Activated CD8-positive, alpha-beta memory T cell treated with anti-CD3 and anti-CD28 coated beads for 4 hours (primary cell): ENCODE measurements at regions not wholly inside any gene's neighbourhood (a gene's known extent, or its start where the extent isn't known, plus 50 kb on each side); places are given as distances from the start of the nearest gene placed in this dataset.

Experiments used
- DNase-seq, 2 donors: peaks; one replicate each; pipeline ENCODE4 v3.0.0-alpha.2; 2020; ENCODE audit warnings: low read depth in 2 of 2

- no peak for DNase-seq
Measured at GRCh38 chr4:176902710-176903323, 110.1 kb upstream of the VEGFC start.

GRCh38 chr4:176906709-176907108 is 114.0 kb upstream of the VEGFC start:
- no peak for DNase-seq

- no peak for DNase-seq
Measured at GRCh38 chr4:176910646-176911045, 117.9 kb upstream of the VEGFC start.

DNA sequence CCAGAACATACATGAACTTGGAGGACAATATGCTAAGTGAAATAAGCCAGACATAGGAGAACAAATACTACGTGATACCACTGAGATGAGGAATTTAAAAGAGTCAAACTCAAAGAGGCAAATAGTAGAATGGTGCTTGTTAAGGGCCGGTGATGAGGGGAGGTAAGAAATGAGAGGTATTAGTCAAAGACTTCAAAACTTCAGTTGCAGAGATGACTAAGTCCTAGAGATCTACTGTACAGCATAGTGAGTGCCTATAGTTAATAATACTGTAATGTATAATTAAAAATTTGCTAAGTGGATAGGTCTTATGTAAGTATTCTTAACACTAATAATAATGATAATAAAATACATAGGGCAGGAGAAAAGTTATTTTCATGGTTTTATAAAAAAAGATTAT is 126.9 kb upstream of the VEGFC start:
- DNase-seq = no peak

- no peak for DNase-seq
Measured at GRCh38 chr4:176920694-176921093, 128.0 kb upstream of the VEGFC start.

- DNase-seq = no peak
Measured at GRCh38 chr4:176921256-176921655, 128.5 kb upstream of the VEGFC start.

DNA sequence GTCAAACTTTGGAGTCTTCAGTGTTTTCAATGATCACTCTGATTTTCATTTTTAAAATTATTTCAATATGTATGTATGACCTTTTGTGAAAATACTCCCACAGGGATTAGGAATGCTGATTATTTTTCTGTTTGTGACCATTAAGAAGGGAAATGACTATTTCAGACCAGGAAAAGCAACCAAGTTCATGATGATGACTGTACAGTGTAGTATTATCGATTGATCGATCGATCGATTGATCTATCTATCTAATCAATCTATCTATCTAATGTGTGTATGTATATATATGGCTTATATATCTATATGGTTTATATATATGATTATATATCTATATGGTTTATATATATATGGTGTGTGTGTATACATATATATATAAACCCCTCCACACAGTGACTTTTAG is 131.5 kb upstream of the VEGFC start:
- no peak for DNase-seq

GRCh38 chr4:176925962-176926361 is 133.2 kb upstream of the VEGFC start:
- no peak for DNase-seq

GRCh38 chr4:176927117-176927516 is 134.4 kb upstream of the VEGFC start:
- DNase-seq = no peak

GRCh38 chr4:176927664-176928063 is 134.9 kb upstream of the VEGFC start:
- no peak for DNase-seq

- no peak for DNase-seq
Measured at GRCh38 chr4:176939445-176939844, 146.7 kb upstream of the VEGFC start.

GRCh38 chr4:176945334-176945733 is 152.6 kb upstream of the VEGFC start:
- no peak for DNase-seq

GRCh38 chr4:176949029-176949428 is 156.3 kb upstream of the VEGFC start:
- no peak for DNase-seq

GRCh38 chr4:176953021-176953420 is 160.3 kb upstream of the VEGFC start:
- DNase-seq = no peak

- DNase-seq = no peak
Measured at GRCh38 chr4:176957353-176958118, 164.8 kb upstream of the VEGFC start.

DNA sequence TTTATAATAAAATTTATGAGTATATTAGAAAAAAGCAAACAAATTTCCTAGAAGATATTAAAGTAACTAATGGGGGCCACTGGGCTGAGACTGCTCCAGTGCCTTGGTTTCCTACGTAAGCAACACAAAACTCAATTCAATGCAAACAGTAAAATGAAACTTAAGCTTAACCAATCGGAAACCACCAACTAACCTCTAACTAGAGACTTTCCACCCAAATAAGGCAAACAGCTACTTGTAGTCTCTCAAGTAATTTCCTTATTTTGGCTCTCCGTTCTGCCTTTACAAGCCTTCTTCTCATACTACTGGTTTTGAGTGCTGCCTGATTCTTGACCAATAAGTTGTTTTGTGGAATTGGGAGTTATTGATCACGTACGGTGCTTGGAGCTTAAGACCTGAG is 167.3 kb upstream of the VEGFC start:
- no peak for DNase-seq

DNA sequence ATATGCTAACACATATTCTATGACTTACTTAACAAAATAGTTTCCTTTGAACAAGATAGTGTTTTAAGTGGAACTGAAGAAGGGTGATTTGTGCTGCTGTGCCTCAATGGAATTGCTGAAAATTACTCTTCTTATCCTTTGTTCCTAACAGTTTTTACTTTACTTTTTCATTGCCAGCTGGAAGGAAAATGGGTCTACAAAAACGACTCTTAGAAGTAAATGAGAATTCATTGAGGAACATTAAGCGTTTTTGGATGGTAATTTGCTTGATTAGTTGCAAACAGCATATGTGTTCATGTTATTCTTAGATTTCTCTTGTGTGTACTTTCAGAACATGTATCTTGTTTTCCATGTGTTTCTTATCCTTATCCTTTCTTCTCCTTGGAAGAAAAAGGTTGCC is 170.4 kb upstream of the VEGFC start:
- no peak for DNase-seq

DNA sequence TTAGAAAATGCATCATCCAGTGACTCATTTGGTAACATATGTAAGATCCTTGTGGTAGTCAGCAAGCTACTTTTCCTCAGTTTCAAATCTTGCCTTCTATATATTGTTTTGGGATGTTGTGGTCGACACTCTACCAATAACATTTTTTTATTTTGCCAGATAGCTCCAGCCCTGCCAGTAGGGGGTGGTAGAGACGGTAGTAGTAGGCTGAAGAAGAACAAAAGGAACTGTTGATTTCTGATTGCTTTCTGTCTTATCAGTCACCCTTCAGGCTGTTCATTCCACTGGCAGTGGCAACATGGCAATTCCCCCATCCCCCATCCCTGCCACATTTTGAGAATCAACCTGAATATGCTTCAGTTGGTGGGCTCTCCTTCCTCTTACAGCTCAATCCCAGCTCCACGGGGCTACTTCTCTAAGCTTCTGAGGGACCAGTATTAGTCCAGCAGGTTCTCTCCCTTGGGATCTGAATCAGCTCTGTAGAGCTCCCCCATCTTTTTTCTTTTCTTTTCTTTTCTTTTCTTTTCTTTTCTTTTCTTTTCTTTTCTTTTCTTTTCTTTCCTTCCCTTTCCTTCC is 171.5 kb upstream of the VEGFC start:
- no peak for DNase-seq

DNA sequence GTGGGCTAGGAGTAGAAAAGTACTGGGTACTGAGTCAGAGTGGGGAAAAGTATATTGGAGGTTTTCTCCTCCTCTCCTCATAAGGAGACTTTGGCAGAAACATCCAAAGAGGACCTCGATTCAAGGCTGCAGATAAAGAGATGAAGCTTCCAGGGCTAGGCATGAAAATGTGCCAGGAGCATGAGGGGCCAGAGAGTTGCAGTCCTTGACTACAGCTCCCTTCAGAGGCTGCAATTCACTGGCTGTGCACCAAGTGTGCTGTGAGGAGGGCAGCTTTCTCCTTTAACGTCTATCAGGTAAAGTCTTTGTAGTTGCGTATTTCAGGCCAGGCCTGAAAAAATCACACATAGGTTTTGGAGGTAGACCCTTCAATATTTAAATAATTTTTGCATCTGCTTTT is 174.9 kb upstream of the VEGFC start:
- no peak for DNase-seq

GRCh38 chr4:176968094-176968493 is 175.4 kb upstream of the VEGFC start:
- DNase-seq = no peak

GRCh38 chr4:176969011-176969410 is 176.3 kb upstream of the VEGFC start:
- no peak for DNase-seq

GRCh38 chr4:176970853-176971252 is 178.1 kb upstream of the VEGFC start:
- no peak for DNase-seq

DNA sequence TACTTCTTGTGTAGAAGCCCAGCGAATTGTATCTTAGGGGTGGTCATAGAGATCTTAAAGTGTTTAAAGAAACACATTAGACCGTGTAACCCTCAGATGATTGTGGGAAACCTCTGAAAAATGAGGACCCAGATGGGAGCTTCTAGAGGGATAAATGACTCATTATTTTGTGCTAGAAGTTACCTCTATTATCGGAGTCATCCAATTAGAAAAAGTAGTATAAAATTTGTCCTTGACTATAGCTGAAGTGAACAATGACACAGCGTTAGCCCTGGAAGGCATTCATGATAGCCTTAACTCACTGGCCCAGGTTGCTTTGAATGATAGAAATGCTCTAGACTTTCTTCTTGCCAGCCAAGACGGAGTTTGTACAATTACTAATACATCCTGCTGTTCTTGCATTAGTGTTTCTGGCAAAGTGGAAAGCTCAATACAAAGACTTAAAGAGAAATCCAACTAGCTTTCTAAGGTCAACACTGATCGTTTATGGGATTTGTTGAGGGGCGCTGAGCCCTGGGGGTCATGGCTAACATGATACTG is 178.9 kb upstream of the VEGFC start:
- DNase-seq = no peak
